Liver (tissue), 3 donors: ENCODE measurements at regions not wholly inside any gene's neighbourhood (a gene's known extent, or its start where the extent isn't known, plus 50 kb on each side); places are given as distances from the start of the nearest gene placed in this dataset.

ENCODE experiments used
- FOXA1 ChIP-seq: IDR thresholded peaks from 2 replicates; pipeline ENCODE4 v1.6.1; 2016; ENCODE audit warnings: antibody characterized with exemption
- TAF1 ChIP-seq: conservative IDR thresholded peaks from 2 replicates; pipeline ENCODE4 v1.6.1; 2016; ENCODE audit warnings: antibody characterized with exemption, mild to moderate bottlenecking
- TF ChIP-seq, protein P1 (sequence below): fragments of 150-350 bp; IDR thresholded peaks from 2 replicates; pipeline ENCODE4 v1.5.1; 2017; ENCODE audit warnings: improper control_type of control experiment, low read depth, low read length; ENCODE audit not compliant: missing input control
- TF ChIP-seq, protein P2 (sequence below): IDR thresholded peaks from 2 replicates; pipeline ENCODE4 v1.6.1; 2016; ENCODE audit warnings: antibody characterized with exemption, mild to moderate bottlenecking
- TF ChIP-seq, protein P3 (sequence below): IDR thresholded peaks from 2 replicates; pipeline ENCODE4 v1.6.1; 2016; ENCODE audit warnings: antibody characterized with exemption
- donor health status: healthy.
- donor health status: healthy.

DNA sequence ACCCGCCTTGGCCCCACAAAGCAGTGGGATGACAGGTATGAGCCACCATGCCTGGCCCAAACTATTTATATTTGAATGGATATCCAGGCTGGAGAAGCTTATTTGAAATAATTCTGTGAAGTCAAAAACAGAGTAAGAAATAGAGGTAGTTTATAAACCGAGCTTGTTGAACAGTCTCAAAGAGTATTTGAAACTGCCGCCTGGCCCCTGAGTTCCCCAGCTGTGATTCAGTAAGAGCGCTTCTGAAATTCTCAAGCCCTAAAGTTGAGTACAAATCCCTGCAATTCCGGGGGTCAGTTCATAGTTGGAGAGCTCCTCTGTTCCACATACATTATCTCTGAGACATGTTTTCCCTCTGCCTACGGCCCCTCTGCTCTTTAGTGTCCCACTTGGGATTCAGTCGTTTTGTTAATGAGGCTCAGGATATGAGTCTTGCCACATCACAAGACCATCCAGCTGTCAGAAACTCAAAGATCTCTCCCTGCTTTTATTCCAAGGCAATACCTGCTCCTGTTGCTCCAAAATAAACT lies 127.8 kb downstream of the SOD2 start:
- TF ChIP-seq, protein P1, sequence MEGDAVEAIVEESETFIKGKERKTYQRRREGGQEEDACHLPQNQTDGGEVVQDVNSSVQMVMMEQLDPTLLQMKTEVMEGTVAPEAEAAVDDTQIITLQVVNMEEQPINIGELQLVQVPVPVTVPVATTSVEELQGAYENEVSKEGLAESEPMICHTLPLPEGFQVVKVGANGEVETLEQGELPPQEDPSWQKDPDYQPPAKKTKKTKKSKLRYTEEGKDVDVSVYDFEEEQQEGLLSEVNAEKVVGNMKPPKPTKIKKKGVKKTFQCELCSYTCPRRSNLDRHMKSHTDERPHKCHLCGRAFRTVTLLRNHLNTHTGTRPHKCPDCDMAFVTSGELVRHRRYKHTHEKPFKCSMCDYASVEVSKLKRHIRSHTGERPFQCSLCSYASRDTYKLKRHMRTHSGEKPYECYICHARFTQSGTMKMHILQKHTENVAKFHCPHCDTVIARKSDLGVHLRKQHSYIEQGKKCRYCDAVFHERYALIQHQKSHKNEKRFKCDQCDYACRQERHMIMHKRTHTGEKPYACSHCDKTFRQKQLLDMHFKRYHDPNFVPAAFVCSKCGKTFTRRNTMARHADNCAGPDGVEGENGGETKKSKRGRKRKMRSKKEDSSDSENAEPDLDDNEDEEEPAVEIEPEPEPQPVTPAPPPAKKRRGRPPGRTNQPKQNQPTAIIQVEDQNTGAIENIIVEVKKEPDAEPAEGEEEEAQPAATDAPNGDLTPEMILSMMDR = no peak
- TF ChIP-seq, protein P2, sequence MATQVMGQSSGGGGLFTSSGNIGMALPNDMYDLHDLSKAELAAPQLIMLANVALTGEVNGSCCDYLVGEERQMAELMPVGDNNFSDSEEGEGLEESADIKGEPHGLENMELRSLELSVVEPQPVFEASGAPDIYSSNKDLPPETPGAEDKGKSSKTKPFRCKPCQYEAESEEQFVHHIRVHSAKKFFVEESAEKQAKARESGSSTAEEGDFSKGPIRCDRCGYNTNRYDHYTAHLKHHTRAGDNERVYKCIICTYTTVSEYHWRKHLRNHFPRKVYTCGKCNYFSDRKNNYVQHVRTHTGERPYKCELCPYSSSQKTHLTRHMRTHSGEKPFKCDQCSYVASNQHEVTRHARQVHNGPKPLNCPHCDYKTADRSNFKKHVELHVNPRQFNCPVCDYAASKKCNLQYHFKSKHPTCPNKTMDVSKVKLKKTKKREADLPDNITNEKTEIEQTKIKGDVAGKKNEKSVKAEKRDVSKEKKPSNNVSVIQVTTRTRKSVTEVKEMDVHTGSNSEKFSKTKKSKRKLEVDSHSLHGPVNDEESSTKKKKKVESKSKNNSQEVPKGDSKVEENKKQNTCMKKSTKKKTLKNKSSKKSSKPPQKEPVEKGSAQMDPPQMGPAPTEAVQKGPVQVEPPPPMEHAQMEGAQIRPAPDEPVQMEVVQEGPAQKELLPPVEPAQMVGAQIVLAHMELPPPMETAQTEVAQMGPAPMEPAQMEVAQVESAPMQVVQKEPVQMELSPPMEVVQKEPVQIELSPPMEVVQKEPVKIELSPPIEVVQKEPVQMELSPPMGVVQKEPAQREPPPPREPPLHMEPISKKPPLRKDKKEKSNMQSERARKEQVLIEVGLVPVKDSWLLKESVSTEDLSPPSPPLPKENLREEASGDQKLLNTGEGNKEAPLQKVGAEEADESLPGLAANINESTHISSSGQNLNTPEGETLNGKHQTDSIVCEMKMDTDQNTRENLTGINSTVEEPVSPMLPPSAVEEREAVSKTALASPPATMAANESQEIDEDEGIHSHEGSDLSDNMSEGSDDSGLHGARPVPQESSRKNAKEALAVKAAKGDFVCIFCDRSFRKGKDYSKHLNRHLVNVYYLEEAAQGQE = no peak
- TF ChIP-seq FOXA1 (no peak), TAF1 (no peak)
- TF ChIP-seq, protein P3, sequence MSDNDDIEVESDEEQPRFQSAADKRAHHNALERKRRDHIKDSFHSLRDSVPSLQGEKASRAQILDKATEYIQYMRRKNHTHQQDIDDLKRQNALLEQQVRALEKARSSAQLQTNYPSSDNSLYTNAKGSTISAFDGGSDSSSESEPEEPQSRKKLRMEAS = no peak
